Hepatocyte (in vitro differentiated cells): ENCODE measurements at regions not wholly inside any gene's neighbourhood (a gene's known extent, or its start where the extent isn't known, plus 50 kb on each side); places are given as distances from the start of the nearest gene placed in this dataset.

Experiments
- CTCF ChIP-seq: fragments of 200-600 bp; sonication (generic); IDR thresholded peaks from 2 replicates; pipeline ENCODE4 v1.5.1; 2016; ENCODE audit warnings: antibody characterized with exemption, mild to moderate bottlenecking; ENCODE audit not compliant: poor library complexity
- EZH2 ChIP-seq: fragments of 200-600 bp; sonication (generic); IDR thresholded peaks from 2 replicates; pipeline ENCODE4 v1.6.1; 2016; ENCODE audit warnings: antibody characterized with exemption, mild to moderate bottlenecking, borderline replicate concordance
- EZH2phosphoT487 ChIP-seq: fragments of 200-600 bp; sonication (generic); IDR thresholded peaks from one replicate; pipeline ENCODE4 v1.6.1; 2018; ENCODE audit warnings: antibody characterized with exemption, mild to moderate bottlenecking, low read depth, moderate library complexity; ENCODE audit not compliant: unreplicated experiment, severe bottlenecking

GRCh38 chr4:38601916-38602291, 62.1 kb upstream of the KLF3 start:
- TF ChIP-seq CTCF (no peak), EZH2 (no peak), EZH2phosphoT487 (no peak)
